SJSA1 (cell line): ENCODE measurements at regions not wholly inside any gene's neighbourhood (a gene's known extent, or its start where the extent isn't known, plus 50 kb on each side); places are given as distances from the start of the nearest gene placed in this dataset.

Experiments
- DNase-seq, 2 experiments: peaks; one replicate each; pipeline ENCODE4 v3.0.0-alpha.2; 2015 to 2020; ENCODE audit warnings: low spot score in 2 of 2, low read depth in 1 of 2
- H3K27ac ChIP-seq: fragments of 250-450 bp; sonication (Bioruptor Pico); 2 replicates; pipeline ENCODE4 v1.5.1; 2020; ENCODE audit warnings: mild to moderate bottlenecking, moderate library complexity
- H3K27me3 ChIP-seq: fragments of 250-450 bp; sonication (Bioruptor Pico); replicated peaks from 2 replicates; pipeline ENCODE4 v1.5.1; 2020; ENCODE audit warnings: mild to moderate bottlenecking, moderate library complexity
- H3K36me3 ChIP-seq: fragments of 250-450 bp; sonication (Bioruptor Pico); 2 replicates; pipeline ENCODE4 v1.5.1; 2020; ENCODE audit warnings: mild to moderate bottlenecking
- H3K4me1 ChIP-seq: fragments of 250-450 bp; sonication (Bioruptor Pico); replicated peaks from 2 replicates; pipeline ENCODE4 v1.6.1; 2021; ENCODE audit warnings: mild to moderate bottlenecking
- H3K4me3 ChIP-seq: fragments of 250-450 bp; sonication (Bioruptor Pico); 2 replicates; pipeline ENCODE4 v1.5.1; 2020; ENCODE audit warnings: mild to moderate bottlenecking
- H3K9me3 ChIP-seq: fragments of 250-450 bp; sonication (Bioruptor Pico); replicated peaks from 2 replicates; pipeline ENCODE4 v1.5.1; 2020; ENCODE audit warnings: mild to moderate bottlenecking

- H3K36me3 ChIP-seq = no peaks in the 10 kb centered on the region
- DNase-seq = no peak
- no peak overlapping the region for H3K4me3 ChIP-seq
- H3K27me3 ChIP-seq = no peaks in the 10 kb centered on the region
- no peaks in the 10 kb centered on the region for H3K4me1 ChIP-seq
- no peaks in the 10 kb centered on the region; the same call in 1 of the 2 replicates for H3K9me3 ChIP-seq
- H3K27ac ChIP-seq = no peak overlapping the region
Observed at GRCh38 chr10:105328503-105329133, 687.5 kb downstream of the SORCS3 start.
